ENCODE measurements at regions not wholly inside any gene's neighbourhood (a gene's known extent, or its start where the extent isn't known, plus 50 kb on each side); places are given as distances from the start of the nearest gene placed in this dataset.
"Not testable (repeated sequence)": the region's sequence is repeated elsewhere in the genome, so short reads cannot be mapped to it uniquely, and the experiment has no call there.

DNA sequence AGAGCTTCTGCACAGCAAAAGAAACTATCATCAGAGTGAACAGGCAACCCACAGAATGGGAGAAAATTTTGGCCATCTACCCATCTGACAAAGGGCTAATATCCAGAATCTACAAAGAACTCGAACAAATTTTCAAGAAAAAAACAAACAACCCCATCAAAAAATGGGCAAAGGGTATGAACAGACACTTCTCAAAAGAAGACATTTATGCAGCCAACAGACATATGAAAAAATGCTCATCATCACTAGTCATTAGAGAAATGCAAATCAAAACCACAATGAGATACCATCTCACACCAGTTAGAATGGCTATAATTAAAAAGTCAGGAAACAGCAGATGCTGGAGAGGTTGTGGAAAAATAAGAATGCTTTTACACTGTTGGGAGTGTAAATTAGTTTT, 340.6 kb downstream of the TFAP2B start:
- not testable (repeated sequence) for DNase-seq

GRCh38 chr6:51161752-51162151, 343.1 kb downstream of the TFAP2B start:
- DNase-seq, result no peak

DNA sequence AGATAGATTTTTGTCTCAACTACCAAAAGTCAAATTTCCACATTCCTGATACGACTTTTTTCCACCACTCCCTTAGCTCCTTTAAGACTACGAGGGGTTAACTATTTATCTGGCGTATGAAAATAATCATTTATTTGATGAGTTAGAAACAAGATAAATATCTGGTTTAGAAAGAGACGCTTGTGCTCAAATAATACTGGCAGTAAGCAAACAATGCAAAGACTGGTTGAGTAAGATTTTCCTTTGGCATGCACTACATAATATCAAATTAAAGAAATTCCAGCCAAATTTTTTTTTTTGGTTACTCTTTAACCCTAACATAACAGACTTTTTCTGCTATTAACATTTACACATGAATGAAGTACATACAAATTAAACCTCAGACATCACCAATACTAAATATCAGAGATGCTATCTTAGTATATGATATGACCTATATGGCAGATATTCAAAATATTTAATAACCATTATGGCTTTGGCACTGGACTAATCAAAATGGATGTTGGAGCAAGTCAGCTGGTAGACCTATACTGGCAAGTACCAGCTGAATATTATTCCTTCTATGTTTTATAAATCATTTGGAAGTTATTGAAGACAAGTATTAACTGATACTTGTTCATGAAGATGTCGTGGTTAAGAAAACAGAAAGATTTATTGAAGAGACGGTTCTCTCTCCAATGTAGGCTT, 345.3 kb downstream of the TFAP2B start:
- no peak for DNase-seq

- no peak for DNase-seq
These were observed 348.2 kb downstream of the TFAP2B start for GRCh38 chr6:51166914-51167313.

DNA sequence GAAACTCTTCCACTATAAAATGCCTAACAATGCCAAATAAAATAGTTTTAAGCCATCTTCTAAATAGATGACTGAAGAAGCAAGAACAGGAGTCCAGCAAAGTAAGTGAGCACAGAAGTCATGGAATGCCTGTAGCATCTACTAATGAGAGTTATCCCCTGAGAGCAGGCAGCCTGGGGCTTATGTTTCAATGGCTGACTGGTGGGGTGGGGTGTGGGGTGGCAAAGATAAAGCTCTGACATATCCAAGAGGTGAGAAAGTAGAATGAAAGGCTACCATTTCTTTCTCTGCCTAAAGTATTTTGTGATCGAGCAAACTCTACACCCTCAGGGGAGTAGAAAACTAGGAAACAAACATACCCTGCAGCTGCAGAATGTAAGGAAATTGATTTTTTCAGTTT, 348.8 kb downstream of the TFAP2B start:
- DNase-seq, result no peak

- peak; percentile 5 for DNase-seq
These were observed 364.2 kb downstream of the TFAP2B start for GRCh38 chr6:51182827-51183226.

DNA sequence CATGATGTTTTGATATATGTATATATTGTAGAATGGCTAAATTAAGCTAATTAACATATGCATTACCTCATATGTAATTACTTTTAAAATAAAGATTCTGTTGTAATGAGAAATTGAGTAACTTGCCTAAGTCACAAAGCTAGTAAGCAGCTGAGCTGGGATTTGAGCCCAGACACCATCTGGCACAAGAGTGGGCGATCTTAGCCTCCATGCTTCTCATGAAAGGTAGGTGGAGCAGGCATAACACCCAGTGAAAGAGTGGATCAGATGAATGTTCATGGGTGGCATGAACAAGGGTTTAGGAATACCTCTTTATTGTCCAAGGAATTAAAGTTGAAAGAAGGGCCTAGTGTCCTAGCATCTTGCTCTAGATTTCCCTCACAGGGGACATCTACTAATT, 365.4 kb downstream of the TFAP2B start:
- no peak for DNase-seq

- DNase-seq, result not testable (repeated sequence)
These were observed 374.5 kb downstream of the TFAP2B start for GRCh38 chr6:51193163-51193562.

DNA sequence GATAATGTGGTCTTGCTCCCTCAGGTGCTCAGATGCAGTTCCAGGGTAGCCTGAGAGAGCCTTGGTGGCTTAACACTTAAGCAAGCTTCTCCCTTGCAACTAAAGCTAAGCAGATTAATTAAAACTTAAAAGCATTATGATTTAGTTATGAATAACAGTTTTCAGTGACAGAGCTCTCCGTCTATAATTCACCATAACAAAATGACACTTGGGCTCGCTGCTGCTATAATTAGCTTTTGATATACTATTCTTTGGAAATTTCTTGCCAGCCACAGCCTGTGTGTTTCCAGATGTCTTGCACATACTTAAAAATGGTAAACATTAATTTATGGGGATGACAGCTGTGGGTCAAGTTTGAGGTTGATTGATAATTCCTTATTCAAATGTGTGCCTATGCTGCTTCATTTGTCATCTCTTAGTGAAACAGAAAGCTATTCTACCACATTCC, 380.5 kb downstream of the TFAP2B start:
- no peak for DNase-seq

DNA sequence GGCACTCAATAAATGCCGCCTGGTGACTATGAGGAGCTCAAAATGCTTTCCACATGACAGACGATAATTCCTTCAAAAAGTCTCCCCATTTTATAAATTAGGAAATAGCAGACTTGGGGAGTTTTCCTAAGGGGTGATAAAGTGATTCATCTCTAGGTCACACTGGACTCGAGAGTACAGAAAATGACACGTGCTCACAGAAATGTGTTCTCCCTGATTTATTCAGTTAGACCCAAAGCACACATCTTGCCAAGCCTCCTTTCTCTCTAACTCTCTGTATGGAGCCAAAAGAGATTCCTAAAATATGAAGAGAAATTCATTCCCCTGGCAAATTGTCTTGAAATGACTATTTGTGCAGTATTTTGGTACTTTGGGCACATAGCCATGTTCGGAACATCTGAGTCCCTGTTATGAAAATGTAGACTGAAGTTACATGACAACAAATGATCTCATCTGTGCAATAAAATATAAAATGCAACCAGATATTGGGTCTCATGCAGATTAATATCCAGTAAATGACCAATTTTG, 381.1 kb downstream of the TFAP2B start:
- DNase-seq, result no peak

DNA sequence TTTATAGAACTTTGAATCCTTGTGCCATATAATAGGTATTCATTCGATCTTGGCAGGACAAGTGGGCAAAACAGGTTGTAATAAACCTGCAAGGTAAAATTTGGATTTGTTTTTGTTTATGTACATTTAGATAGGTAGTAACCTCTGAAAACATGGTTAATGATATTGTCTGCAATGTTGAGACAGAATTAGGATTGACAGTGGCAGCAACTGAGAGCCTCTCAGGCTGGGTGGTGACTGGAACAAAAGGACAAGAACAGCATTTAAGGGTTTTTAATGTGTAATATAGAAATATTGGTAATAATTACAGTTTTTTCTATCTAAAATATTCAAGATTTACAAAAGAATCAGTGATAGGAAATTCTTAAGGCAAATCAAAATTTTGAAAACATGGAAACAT, 382.0 kb downstream of the TFAP2B start:
- no peak for DNase-seq

DNA sequence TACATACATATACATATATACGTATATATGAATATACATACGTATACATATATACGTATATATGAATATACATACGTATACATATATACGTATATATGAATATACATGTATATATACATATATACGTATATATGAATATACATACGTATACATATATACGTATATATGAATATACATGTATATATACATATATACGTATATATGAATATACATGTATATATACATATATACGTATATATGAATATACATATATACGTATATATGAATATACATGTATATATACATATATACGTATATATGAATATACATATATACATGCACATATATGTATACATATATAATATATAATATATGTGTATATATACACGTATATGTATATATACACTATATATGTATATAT, 384.0 kb downstream of the TFAP2B start:
- not testable (repeated sequence) for DNase-seq

DNA sequence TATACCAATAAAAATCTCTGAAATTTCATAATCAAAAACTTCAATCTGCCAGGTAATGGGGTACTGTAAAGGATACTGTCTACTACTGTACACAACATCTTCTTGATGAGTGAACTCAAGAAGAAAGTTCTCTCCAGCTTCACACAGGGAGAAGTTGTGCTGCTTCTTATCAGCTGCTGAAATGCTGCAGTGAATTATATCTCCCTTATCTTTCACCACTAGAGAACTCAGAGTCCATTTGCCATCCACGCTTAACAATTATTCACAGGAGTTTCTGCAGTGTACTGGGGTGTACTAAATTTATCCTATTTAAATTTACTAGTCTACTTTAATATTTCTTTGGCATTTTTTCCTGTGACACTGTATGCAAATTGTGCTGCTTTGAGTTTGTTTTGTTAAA, 384.8 kb downstream of the TFAP2B start:
- no peak for DNase-seq

GRCh38 chr6:51206686-51207085, 388.0 kb downstream of the TFAP2B start:
- DNase-seq, result not testable (repeated sequence)

DNA sequence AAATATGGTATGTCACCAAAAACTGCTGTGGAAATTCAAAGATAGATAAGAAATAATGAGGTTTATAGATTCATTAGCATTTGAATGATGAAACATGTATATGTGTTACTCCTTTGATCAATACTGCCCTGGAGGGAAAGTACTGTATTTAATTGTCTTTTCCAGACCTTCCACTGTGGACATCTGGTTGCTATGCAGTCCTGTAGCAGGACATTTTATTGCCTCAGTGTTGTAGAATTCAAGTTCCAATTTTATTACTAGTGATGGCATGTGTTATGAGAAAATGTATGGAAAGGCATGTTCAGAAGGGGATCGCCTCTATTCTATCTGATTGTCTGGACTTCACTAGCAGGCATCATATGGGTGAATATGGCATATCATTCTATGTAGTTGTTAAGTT, 391.0 kb downstream of the TFAP2B start:
- DNase-seq, result no peak

- DNase-seq, result no peak
These were observed 395.1 kb downstream of the TFAP2B start for GRCh38 chr6:51213811-51214210.

GRCh38 chr6:51214442-51214841, 395.8 kb downstream of the TFAP2B start:
- no peak for DNase-seq

- no peak for DNase-seq
These were observed 399.5 kb downstream of the TFAP2B start for GRCh38 chr6:51218181-51218580.

DNA sequence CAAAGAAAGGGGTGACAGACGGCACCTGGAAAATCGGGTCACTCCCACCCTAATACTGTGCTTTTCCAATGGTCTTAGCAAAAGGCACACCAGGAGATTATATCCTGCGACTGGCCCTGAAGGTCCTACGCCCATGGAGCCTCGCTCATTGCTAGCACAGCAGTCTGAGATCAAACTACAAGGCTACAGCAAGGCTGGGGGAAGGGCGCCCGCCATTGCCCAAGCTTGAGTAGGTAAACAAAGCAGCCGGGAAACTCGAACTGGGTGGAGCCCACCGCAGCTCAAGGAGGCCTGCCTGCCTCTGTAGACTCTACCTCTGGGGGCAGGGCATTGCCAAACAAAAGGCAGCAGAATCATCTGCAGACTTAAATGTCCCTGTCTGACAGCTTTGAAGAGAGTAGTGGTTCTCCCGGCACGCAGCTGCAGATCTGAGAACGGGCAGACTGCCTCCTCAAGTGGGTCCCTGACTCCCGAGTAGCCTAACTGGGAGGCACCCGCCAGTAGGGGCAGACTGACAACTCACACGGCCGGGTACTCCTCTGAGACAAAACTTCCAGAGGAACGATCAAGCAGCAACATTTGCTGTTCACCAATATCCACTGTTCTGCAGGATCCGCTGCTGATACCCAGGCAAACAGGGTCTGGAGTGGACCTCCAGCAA, 406.0 kb downstream of the TFAP2B start:
- DNase-seq, result peak; percentile 13

DNA sequence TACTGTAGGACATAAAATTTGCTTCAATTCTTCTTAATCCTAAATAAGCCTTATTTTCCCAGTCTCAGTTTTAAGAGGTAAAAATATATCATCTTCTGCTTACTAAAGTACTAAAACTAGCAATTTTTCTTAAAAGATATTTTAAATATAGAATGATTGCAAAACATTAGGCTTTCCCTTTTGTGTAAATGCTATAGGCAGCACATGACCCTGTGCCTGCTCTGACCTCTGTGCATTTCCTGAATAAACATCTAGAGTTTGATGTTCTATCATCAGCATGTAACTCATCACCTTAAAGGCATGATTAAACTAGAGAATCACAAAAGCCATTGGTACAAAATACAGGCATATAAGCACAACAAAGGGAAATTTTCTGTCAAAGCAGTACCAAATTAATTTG, 422.7 kb downstream of the TFAP2B start:
- DNase-seq, result no peak

DNA sequence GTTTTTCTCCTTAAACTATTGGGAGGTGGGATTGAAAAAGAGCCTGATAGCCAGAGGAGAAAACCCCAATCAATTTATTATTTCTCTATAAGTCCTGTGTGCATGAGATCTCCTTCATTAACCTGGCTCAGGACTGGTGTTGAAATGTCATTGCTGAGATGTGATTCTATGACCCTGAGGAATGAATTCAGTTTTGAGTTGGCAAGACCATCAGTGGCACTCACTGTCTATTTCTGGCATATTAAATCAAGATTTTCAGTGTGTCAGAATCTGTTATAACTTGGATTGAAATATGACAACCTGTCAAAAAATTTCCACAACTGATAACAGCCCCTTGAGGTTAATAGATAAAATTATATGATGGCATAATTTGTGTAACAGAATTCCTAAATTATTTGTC, 431.1 kb downstream of the TFAP2B start:
- DNase-seq, result no peak

GRCh38 chr6:51250317-51250716, 431.6 kb downstream of the TFAP2B start:
- no peak for DNase-seq

- no peak for DNase-seq
These were observed 439.3 kb downstream of the TFAP2B start for GRCh38 chr6:51257938-51258337.

GRCh38 chr6:51260003-51260402, 441.3 kb downstream of the TFAP2B start:
- no peak for DNase-seq

DNA sequence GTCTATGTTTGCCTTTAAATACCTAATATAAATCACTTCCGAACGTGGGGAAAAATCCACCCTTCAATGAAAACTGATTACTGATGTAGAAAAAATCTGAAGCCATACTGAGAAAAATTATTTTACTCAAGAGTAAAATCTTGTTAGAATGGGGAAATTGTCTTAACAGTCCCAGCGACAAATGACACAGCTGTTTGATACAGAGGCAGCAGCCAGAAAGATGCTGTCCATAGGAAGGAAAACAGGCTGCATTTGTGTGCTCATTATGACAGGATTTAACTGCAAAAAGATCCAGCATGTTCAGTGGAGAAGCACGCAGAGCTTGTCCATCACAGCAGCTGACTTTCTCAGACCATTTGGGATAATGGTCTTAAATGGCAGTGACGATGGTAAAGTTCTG, 443.0 kb downstream of the TFAP2B start:
- DNase-seq, result no peak
